CD4-positive, CD25-positive, alpha-beta regulatory T cell (primary cell): ENCODE measurements at regions not wholly inside any gene's neighbourhood (a gene's known extent, or its start where the extent isn't known, plus 50 kb on each side); places are given as distances from the start of the nearest gene placed in this dataset.

Experiments
- ATAC-seq, 2 donors: fragments of 150-1000 bp; cut with Tn5 transposase; one replicate each; pipeline ENCODE4 v1.10.0; 2021; ENCODE audit warnings: low read depth in 2 of 2, moderate number of reproducible peaks in 2 of 2, moderate library complexity in 1 of 2
- DNase-seq, 3 donors: peaks; one replicate each; pipeline versions ENCODE4 v3.0.0 to v3.0.0-alpha.2; 2012 to 2022; ENCODE audit warnings: mixed read lengths in 1 of 3
- H3K27ac ChIP-seq: one replicate; pipeline ENCODE4 v1.7.0; 2013; ENCODE audit warnings: mild to moderate bottlenecking, low read length; ENCODE audit not compliant: insufficient read depth, poor library complexity, severe bottlenecking
- H3K27me3 ChIP-seq: one replicate; pipeline ENCODE4 v1.7.0; 2013; ENCODE audit warnings: low read length; ENCODE audit not compliant: control insufficient read depth, insufficient read depth
- H3K36me3 ChIP-seq: one replicate; pipeline ENCODE4 v1.7.0; 2013; ENCODE audit warnings: mild to moderate bottlenecking, low read length, moderate library complexity; ENCODE audit not compliant: control insufficient read depth, insufficient read depth
- H3K4me1 ChIP-seq: 2 replicates; pipeline ENCODE4 v1.7.0; 2013; ENCODE audit warnings: mild to moderate bottlenecking, low read length; ENCODE audit not compliant: insufficient read depth, control insufficient read depth, poor library complexity, severe bottlenecking
- H3K4me3 ChIP-seq: one replicate; pipeline ENCODE4 v1.7.0; 2013; ENCODE audit warnings: low read depth, mild to moderate bottlenecking, low read length, moderate library complexity
- H3K9me3 ChIP-seq, 2 experiments: 1 replicate in 1 of 2; 2 replicates in 1 of 2; pipeline ENCODE4 v1.7.0; 2013; ENCODE audit warnings: low read length in 2 of 2, mild to moderate bottlenecking in 1 of 2, moderate library complexity in 1 of 2; ENCODE audit not compliant: control insufficient read depth in 2 of 2
- H3K27ac Mint-ChIP-seq, 3 donors: one replicate each; pipeline ENCODE4 v1.8.0; 2020 to 2022; ENCODE audit warnings: mild to moderate bottlenecking in 3 of 3, mixed read lengths in 3 of 3, moderate library complexity in 2 of 3
- H3K27me3 Mint-ChIP-seq: one replicate; pipeline ENCODE4 v1.8.0; 2022; ENCODE audit warnings: mild to moderate bottlenecking, mixed read lengths
- H3K36me3 Mint-ChIP-seq: one replicate; pipeline ENCODE4 v1.8.0; 2020; ENCODE audit warnings: mixed read lengths
- H3K4me1 Mint-ChIP-seq, 4 donors: one replicate each; pipeline ENCODE4 v1.8.0; 2020 to 2022; ENCODE audit warnings: mixed read lengths in 4 of 4, mild to moderate bottlenecking in 1 of 4
- H3K4me3 Mint-ChIP-seq, 4 donors: one replicate each; pipeline ENCODE4 v1.8.0; 2020 to 2022; ENCODE audit warnings: mild to moderate bottlenecking in 4 of 4, mixed read lengths in 4 of 4, moderate library complexity in 3 of 4
- H3K9me3 Mint-ChIP-seq, 7 donors: one replicate each; pipeline ENCODE4 v1.8.0; 2020 to 2022; ENCODE audit warnings: mixed read lengths in 7 of 7, mild to moderate bottlenecking in 3 of 7, moderate library complexity in 2 of 7

DNA sequence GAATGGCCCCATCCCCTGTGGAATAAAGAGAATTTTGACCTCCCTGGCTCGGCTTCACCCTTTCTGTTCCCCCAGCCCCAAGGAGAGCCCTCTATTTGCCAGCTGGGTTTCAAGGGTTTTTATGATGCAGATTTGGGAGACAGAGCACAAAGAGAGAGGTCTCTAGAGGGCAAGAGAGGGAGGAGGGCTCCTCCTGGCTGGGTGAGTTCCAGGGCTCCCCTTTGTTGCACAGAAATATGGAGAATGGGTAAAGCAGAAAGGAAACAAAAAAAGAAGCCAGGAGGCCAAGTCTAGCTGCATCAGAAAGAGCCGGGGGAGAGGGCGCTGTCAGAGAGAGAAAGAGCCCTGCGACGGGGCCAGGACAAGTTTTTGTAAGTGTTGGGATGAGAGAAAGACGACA, 319.6 kb upstream of the RTL1 start:
- Mint-ChIP-seq H3K36me3 (no peaks in the 10 kb centered on the region), H3K27ac (no peak overlapping the region), H3K9me3 (no peaks in the 10 kb centered on the region), H3K4me1 (no peaks in the 10 kb centered on the region), H3K4me3 (no peak overlapping the region), H3K27me3 (no peaks in the 10 kb centered on the region)
- no peak overlapping the region for H3K4me3 ChIP-seq
- H3K9me3 ChIP-seq: no peaks in the 10 kb centered on the region
- H3K36me3 ChIP-seq: no peaks in the 10 kb centered on the region
- H3K4me1 ChIP-seq: no peaks in the 10 kb centered on the region
- no peaks in the 10 kb centered on the region for H3K27me3 ChIP-seq
- no peak overlapping the region for H3K27ac ChIP-seq
- DNase-seq: no peak
- no peak for ATAC-seq

DNA sequence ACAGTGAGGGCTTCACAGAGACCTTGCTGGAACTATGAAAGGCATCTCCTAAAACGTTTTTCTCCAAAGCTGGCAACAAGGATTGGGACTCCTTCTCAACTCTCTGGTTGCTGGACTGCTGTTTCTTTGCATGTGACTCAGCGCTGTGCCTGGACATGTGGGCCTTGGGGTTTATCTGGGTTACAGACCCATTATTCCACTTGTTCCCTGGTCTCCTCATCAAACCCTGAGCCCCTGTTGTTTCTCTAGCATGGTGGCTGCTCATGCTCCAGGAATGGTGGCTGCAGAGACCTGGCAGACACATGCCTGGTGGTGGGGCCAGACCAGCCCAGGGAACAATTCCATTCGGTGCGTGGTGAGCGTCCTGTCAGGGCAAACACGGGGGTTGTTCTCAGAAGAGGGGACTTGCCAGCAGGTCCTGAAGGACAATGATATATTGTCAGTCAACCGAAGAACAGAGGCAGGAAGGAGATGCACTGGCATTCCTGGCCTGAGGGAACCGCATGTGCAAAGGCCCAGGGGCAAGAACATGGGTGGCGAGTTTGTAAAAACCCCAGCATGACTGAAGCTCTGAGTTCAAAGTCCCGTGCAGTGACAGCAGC, 320.1 kb upstream of the RTL1 start:
- H3K9me3 ChIP-seq: no peaks in the 10 kb centered on the region
- H3K4me1 ChIP-seq: no peaks in the 10 kb centered on the region
- Mint-ChIP-seq H3K36me3 (no peaks in the 10 kb centered on the region), H3K4me1 (no peaks in the 10 kb centered on the region), H3K4me3 (no peak overlapping the region), H3K27me3 (no peaks in the 10 kb centered on the region), H3K9me3 (no peaks in the 10 kb centered on the region), H3K27ac (no peak overlapping the region)
- H3K27me3 ChIP-seq: no peaks in the 10 kb centered on the region
- no peak overlapping the region for H3K4me3 ChIP-seq
- DNase-seq (no peak), ATAC-seq (no peak)
- H3K36me3 ChIP-seq: no peaks in the 10 kb centered on the region
- H3K27ac ChIP-seq: no peak overlapping the region

DNA sequence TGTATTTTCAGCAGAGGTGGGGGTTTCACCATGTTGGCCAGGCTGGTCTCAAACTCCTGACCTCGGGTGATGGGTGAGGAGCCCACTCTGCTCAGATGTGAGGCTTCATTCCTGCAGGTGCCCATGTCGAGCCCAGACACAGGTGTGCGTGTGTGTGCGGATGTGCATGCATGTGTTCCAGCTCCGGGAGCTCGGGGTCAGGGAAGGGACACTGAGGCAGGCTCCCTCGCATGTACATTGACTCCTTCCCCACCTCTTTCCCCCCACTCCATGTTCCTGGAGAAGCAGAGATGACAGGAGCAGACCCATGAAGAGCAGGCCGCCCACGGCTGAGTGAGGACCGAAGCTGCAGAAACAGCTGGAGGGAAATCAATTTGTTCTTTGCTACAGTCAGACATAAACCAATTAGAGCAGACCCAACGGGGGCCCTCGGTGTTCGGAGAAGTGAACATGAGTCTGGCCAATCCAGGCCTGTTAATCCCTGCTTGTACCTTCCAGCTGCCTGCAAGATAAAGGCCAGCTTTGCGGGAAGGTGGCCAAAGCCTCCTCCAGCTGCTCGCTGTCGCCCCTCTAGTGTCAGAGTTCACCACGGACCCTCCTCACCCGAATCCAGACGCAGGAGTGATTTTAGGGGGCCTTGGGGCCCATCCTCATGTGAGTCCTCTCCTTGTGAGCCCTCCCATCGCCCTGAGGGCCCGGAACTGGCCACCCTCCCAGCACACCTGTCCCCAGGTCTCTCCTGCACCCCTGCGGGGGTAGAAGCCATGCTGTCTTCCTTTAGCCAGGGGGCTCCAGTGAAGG, 321.0 kb upstream of the RTL1 start:
- Mint-ChIP-seq H3K36me3 (no peaks in the 10 kb centered on the region), H3K27me3 (no peaks in the 10 kb centered on the region), H3K27ac (no peak overlapping the region), H3K4me1 (no peaks in the 10 kb centered on the region), H3K4me3 (no peak overlapping the region), H3K9me3 (no peaks in the 10 kb centered on the region)
- Histone ChIP-seq H3K9me3 (no peaks in the 10 kb centered on the region), H3K27me3 (no peaks in the 10 kb centered on the region), H3K36me3 (no peaks in the 10 kb centered on the region), H3K4me1 (no peaks in the 10 kb centered on the region), H3K27ac (no peak overlapping the region), H3K4me3 (no peak overlapping the region)
- no peak for DNase-seq
- no peak for ATAC-seq

DNA sequence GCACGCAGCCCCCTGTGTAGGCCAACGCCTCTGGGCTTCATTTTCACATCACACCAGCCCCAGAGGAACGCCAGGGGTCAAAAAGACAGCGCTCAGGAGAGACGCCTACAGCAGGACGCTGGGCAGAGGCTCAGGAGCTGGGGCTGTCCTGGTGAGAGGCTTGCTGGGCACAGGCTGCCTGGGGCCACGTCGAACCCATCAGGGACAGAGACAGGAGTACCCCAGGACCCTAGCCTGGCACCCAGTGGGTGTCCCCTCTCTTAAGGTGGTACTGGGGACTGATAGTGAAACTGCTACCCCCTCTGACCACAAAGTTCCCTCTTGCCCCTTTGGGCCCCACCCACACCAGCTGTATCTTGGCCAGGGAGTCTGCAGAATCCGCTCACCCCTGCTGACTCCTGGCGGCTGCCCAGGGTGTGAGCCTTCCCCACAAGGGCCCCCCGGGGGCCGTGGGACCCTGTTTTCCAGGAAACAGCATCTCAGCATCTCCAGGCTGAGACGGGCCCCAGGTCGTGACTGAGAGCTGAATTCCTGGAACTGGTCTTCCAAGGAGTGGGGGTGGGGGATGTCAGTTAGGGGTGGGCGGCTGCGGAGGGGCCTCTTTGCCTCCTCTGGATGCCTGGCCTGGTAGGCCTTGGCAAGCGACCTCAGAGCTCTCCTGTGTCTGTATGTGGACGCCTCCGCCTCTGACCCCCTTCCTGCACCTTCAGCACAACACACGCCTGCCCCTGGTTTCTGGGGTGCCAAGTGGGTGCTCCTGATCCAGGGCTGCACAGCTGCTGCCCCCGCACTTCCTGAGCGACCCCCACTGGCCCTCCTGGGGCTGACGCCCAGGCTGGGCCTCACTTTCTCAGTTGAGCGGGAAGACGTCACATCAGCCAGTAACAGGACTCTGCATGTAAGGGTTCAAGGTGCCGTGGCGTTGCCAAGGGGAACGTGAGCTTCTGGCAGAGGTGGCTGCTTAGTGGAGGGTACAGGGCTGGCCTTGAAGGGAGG, 321.9 kb upstream of the RTL1 start:
- Mint-ChIP-seq H3K36me3 (no peaks in the 10 kb centered on the region), H3K4me1 (no peaks in the 10 kb centered on the region), H3K9me3 (no peaks in the 10 kb centered on the region), H3K27me3 (no peaks in the 10 kb centered on the region), H3K27ac (no peak overlapping the region), H3K4me3 (no peak overlapping the region)
- Histone ChIP-seq H3K9me3 (no peaks in the 10 kb centered on the region), H3K4me3 (no peak overlapping the region), H3K4me1 (no peaks in the 10 kb centered on the region), H3K27ac (no peak overlapping the region), H3K36me3 (no peaks in the 10 kb centered on the region), H3K27me3 (no peaks in the 10 kb centered on the region)
- no peak for DNase-seq
- ATAC-seq: no peak

DNA sequence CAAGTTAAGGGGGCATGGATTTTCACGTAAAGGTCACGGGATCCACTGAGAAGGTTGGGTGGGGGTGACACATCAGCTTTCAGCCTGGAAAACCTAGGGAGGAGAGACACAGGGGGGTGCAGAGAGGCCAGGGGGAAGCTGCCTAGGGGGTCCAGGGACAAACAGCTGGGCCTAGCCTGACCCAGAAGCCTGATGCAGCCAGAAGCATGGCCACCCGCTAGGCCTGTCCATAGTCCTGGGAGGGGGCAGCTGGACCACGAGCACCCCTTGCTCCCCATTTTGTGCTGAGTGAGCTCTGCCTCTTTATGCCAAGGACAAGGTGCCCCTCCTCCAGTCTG, 322.7 kb upstream of the RTL1 start:
- Histone ChIP-seq H3K4me1 (no peaks in the 10 kb centered on the region), H3K4me3 (no peak overlapping the region), H3K9me3 (no peaks in the 10 kb centered on the region), H3K27me3 (no peaks in the 10 kb centered on the region), H3K27ac (no peak overlapping the region), H3K36me3 (no peaks in the 10 kb centered on the region)
- ATAC-seq: no peak
- Mint-ChIP-seq H3K36me3 (no peaks in the 10 kb centered on the region), H3K4me1 (no peaks in the 10 kb centered on the region), H3K4me3 (no peak overlapping the region), H3K27me3 (no peaks in the 10 kb centered on the region), H3K9me3 (no peaks in the 10 kb centered on the region), H3K27ac (no peak overlapping the region)
- no peak for DNase-seq

DNA sequence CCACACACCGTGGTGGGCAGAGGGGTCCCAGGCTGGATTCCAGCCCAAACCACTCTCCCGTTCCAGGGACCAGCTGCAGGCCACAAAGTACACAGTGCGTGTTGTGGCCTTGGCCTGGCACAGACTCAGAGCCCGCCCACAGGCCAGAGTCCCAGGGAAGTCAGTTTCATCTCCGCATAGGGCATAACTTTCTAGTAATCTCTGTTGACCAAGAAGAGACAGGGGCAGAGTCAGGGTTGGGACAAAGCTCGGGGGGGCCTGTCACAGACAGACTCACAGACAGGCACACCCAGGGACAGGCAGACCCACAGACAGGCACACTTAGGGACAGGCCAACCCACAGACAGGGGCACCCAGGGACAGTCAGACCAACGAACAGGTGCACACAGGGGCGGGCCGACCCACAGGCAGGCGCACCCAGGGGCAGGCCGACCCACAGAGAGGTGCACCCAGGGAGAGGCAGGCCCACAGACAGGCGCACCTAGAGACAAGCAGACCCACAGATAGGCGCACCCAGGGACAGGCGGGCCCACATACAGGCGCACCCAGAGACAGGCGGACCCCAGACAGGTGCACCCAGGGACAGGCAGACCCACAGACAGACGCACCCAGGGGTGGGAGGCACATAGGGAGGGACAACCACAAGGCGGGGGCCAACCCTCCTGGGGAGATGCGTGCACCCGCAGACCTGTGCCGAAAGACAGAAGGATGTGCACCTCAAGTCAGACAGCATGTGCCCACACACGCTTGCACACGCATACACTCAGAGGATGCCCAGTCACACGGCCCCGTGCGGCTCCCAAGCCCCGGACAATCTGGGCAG, 323.3 kb upstream of the RTL1 start:
- no peaks in the 10 kb centered on the region for H3K4me1 Mint-ChIP-seq
- DNase-seq (no peak), ATAC-seq (no peak)
- H3K9me3 Mint-ChIP-seq: no peaks in the 10 kb centered on the region
- H3K4me3 Mint-ChIP-seq: no peak overlapping the region
- Histone ChIP-seq H3K36me3 (no peaks in the 10 kb centered on the region), H3K4me3 (no peak overlapping the region), H3K4me1 (no peaks in the 10 kb centered on the region), H3K27me3 (no peaks in the 10 kb centered on the region), H3K27ac (no peak overlapping the region), H3K9me3 (no peaks in the 10 kb centered on the region)
- H3K27ac Mint-ChIP-seq: peak overlapping the region in 1 of 3 donors; percentile 58
- H3K27me3 Mint-ChIP-seq: no peaks in the 10 kb centered on the region
- H3K36me3 Mint-ChIP-seq: no peaks in the 10 kb centered on the region
